DND-41 (cell line): ENCODE measurements at regions not wholly inside any gene's neighbourhood (a gene's known extent, or its start where the extent isn't known, plus 50 kb on each side); places are given as distances from the start of the nearest gene placed in this dataset.

Experiments
- EZH2 ChIP-seq: IDR thresholded peaks from 3 replicates; pipeline ENCODE4 v1.6.1; 2012; ENCODE audit warnings: borderline replicate concordance, low read depth, mild to moderate bottlenecking, moderate library complexity, low read length, inconsistent platforms; ENCODE audit not compliant: severe bottlenecking
- TF ChIP-seq, protein P1 (sequence below): IDR thresholded peaks from 2 replicates; pipeline ENCODE4 v1.5.1; 2012; ENCODE audit warnings: borderline replicate concordance, low read length, moderate library complexity, mild to moderate bottlenecking; ENCODE audit not compliant: poor library complexity, severe bottlenecking; ENCODE audit errors: extremely low read depth

DNA sequence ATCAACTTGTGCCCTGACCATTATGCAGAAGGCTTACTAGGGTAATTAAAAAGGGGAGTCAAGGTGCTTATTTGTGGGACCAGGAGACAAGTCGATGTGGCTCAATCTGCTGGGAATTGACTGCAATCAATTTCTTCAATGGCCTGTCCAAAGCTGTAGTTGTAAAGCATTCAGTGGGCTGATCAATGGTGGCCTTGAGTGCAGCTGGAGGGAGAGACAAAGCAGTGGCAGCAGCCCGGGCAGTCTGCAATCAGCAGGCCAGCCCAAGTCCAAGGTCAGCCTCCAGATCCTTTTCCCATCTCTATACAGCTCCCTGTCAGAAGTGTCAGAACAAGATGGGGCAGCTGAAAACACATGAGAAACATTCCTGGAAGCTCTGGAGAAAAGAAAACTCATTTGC lies 51.0 kb upstream of the BRINP1 start:
- TF ChIP-seq EZH2: no peak
- TF ChIP-seq, protein P1, sequence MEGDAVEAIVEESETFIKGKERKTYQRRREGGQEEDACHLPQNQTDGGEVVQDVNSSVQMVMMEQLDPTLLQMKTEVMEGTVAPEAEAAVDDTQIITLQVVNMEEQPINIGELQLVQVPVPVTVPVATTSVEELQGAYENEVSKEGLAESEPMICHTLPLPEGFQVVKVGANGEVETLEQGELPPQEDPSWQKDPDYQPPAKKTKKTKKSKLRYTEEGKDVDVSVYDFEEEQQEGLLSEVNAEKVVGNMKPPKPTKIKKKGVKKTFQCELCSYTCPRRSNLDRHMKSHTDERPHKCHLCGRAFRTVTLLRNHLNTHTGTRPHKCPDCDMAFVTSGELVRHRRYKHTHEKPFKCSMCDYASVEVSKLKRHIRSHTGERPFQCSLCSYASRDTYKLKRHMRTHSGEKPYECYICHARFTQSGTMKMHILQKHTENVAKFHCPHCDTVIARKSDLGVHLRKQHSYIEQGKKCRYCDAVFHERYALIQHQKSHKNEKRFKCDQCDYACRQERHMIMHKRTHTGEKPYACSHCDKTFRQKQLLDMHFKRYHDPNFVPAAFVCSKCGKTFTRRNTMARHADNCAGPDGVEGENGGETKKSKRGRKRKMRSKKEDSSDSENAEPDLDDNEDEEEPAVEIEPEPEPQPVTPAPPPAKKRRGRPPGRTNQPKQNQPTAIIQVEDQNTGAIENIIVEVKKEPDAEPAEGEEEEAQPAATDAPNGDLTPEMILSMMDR: no peak
